GM21576 (cell line): ENCODE measurements at regions not wholly inside any gene's neighbourhood (a gene's known extent, or its start where the extent isn't known, plus 50 kb on each side); places are given as distances from the start of the nearest gene placed in this dataset.

Experiments used
- ATAC-seq: cut with Tn5 transposase; IDR thresholded peaks from one replicate; pipeline ENCODE4 v1.9.1; 2021; ENCODE audit warnings: mild to moderate bottlenecking, moderate library complexity; ENCODE audit not compliant: unreplicated experiment

DNA sequence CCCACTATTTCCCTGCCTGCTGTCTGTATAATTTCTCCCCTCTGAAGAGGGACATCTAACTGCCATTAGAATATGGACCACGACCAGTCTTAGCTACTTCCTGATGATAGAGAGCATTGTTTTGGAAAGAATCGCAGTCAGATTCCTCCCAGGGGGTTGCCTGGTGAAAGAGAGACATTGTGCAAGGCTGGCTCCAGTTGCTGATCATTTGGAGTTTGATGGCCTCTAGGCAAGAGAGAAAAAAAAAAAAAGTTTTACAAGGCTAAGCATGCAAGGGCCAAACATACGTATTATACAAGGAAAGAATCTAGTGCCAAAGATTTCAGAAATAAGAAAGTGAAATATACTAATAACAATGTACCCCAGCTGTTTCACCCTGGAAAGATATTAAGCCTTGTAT lies 182.2 kb downstream of the CMPK2 start:
- no peak for ATAC-seq

DNA sequence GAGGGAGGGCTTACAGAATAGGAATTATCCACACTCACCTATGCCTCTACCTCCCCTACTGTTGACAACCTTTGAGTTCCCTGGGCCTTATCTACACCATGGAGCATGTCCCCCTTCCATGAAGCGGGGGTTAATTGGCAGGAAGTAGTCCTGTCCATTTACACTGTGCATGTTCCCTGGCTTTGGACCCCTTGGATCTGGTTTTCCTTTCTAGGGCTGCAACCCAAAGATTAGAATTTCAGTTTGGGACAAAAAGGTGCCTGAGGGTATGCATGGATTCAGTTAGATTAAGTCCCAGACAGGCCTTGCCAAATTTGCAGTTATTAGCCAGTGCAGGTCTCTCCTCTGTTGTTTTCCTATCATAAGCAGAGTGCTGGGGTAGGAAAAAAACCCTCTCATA lies 180.3 kb downstream of the CMPK2 start:
- ATAC-seq, result no peak

DNA sequence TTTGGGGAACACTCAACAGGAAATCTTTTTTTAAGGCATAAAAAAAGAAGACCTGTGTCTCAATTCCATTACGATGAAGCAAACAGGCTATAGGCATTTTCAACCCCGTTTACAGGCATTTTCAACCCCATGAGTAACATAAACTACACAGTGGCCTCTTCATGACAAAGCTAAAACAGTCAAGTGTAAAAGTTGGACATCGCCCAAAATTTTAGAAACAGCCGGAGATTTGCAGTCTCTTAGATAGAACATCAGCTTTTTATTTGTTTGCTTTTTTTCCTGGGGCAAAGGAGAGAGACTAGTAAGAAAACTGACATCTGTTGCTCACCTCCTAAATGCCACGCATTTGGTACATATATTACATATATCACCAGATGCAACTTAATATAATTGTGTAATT lies 173.7 kb downstream of the CMPK2 start:
- ATAC-seq, result no peak

DNA sequence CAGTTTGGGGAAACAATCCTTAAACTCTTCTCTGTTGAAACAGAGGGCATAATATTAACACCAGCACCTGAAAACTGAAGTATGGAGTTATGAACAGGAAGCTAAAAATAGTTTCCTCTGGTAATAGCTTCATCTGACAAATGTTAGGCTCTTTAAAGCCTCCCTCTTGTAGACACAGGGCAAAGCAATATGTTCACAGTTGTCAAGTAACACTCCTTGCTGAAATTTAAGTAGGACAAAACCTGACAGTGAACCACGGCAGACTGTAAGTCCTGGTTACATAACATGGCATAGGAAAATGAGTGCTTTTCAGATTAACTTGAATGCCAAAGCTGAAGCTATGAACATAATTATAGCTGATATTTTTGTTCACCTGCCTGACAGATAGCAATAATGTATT lies 172.9 kb downstream of the CMPK2 start:
- no peak for ATAC-seq

DNA sequence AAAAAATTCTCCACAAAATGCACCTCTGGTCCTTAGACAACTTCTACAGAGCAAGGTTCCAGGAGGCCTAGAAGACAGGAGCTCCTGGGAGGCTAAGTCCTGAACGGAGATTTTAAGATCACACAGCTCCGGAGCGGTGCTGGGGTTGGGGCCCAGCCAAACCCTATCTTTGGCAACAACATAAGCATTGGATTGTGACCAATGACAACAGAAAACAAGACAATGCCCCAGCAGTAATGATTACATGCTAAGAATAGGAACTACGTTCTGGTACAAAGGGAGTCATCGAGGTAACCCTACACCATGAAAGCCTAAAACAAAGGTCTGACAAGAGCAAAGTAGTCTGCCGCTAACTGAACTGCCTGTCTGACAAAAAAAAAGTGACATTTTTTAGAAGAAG lies 171.2 kb downstream of the CMPK2 start:
- no peak for ATAC-seq

DNA sequence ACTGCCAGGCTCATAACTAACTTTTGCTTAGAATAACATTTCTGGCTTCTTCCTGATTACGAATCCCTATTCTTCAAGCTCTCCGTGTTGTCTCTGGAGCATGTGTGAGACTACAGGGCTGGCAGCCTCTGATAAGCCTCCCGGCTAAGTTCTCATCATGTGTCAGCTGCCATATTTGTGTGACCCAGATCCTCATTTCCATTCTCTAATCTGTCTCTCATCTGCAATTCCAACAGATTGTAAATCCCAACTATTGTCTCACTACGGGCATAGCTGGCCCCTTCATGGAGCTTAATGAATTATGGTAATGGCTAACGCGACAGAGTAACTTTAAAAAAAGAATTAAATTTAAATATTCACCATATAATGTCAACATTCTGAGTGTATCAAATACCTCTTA lies 165.4 kb downstream of the CMPK2 start:
- ATAC-seq, result no peak

DNA sequence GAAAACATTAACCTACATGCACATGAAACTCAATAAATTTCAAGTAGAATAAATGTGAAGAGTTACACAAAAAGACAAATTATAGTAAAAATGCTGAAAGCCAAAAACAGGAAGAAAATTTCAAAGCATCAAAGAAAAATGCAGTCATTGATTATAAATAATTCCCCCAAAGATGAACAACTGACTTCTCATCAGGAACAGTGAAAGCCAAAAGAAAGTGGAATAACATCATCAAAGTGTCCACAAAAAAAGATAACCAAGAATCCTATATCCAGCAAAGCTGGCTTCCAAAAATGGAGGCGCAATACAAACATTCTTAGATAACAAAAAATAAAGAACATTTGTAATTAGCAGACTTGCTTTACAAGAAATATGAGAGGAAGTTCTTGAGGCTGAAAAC lies 161.6 kb downstream of the CMPK2 start:
- no peak for ATAC-seq

DNA sequence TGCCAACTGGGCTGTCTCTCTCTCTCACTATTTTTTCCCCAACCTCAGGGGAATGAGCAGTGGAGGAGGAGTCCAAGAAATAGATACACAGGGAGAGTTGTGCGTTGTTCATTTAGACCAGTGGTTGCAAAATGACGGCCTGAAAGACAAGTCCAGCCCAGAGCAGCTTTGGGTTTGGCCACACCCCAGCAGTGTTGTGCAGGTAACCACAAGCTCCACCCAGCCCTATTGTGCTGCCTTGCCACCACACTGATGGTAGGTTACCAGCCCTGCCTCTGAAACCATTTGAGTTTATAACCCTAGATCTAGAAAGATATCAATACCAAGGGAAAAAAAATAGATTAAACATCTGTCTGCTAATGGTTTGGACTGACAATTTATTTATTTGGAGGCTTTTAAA lies 144.3 kb downstream of the CMPK2 start:
- ATAC-seq, result no peak

DNA sequence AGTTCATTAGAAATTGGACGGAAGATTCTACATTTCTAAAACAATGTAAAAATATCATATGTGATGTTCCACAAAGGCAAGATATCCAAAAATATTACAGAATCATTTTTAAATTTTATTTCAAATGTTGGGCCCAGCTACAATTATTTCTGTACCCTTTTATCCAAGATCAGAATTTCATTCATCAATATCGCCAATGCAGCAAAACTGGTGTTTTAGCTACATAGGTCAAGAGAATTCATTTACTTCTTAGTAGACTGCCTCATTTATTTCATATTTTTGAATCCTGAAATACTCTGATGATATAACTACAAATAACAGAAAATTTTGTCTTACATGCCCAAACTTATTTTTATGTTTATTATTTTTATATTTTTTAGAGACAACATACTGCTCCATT lies 143.1 kb downstream of the CMPK2 start:
- ATAC-seq, result no peak

DNA sequence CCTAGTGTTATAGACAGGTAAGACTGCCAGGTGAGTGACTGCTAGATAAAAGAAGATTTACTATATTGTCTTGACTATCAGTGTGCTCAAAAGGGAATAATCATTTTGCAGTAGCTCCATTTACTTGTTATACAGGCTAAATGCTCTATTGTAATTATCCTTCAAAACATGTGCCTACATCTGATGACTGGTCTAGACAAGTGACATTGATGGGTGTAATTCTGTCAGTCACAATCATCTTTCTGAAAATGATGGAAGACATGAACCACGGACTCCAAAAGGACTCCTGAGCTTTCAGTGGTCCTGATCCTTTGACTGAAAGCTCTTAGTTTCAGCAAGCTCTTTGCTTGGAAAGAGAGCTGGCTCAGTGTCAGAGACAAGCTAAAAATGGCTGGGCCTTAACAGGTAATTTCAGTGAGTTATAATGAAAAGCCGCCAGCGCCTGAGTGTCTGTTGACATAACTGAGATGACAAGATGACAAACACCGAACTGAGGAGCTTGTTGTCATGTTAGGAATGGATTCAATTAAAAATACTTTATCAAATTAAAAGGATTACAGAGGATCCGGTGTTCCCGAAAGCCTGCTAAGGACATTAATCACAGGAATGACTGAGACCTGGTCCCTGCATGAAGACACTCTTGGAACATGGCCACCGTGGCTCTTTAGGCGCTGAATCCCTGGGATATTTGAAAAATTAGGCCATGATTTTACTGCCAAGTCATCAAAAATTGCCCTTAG lies 141.7 kb downstream of the CMPK2 start:
- no peak for ATAC-seq

DNA sequence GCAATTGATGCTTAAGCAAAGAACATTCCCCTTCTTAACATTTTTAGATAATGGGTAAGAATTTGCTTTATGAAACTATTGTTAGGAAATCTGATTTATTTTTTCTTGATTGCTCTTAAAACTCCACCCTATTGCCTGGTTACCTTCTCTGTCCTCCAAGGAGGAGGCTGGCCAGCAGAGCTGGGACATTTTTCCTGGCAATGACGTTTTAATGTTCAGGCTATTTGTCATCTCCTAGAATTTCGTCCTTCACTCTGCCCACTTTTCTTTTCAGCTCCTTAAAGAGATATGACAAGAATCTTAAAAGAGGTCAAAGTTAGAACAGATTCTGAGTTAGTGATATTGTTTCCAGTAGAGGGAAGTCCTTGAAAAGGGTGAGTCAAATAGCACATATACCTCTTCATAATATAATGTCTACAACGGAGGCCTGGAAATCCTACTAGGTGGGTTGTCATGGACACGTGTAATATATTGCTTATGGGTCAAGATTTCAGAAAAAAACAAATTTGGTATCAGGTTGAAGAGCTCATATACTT lies 141.0 kb downstream of the CMPK2 start:
- no peak for ATAC-seq

DNA sequence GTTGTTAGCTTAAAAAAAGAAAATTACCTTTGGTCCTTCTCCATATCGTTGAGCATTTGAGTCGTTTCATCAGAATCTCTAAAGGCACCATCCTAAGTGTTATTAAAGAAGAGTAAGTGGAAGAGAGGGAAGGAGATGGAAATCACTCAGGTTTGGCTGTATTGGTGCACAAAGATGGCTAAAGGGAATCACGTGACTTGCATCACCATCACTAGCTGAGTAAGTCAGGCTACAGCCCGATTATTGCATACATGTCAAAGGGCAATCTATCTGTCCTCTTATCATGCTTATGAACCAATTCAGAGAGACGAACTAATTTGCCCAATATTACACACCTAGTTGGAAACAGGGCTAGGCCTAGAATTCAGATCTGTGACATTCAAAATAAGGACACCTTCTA lies 137.6 kb downstream of the CMPK2 start:
- ATAC-seq, result no peak

DNA sequence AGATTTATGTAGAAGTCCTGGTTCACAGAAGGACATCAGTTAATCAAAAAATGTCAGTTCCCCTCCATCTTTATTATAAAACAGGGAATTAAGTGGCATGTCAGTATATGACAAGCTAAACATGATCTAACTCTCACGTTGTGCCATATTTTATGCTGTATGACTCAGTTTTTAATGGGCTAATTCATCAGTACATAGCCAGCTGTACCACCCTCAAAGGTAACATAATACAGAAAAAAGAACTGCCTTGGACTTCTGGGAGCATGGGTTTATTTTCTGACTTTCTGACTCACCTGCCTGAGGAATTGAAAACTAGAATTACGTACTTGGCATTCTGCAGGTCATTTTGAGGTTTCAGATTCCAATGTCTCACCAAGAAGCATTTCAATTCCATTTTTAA lies 135.7 kb downstream of the CMPK2 start:
- no peak for ATAC-seq

DNA sequence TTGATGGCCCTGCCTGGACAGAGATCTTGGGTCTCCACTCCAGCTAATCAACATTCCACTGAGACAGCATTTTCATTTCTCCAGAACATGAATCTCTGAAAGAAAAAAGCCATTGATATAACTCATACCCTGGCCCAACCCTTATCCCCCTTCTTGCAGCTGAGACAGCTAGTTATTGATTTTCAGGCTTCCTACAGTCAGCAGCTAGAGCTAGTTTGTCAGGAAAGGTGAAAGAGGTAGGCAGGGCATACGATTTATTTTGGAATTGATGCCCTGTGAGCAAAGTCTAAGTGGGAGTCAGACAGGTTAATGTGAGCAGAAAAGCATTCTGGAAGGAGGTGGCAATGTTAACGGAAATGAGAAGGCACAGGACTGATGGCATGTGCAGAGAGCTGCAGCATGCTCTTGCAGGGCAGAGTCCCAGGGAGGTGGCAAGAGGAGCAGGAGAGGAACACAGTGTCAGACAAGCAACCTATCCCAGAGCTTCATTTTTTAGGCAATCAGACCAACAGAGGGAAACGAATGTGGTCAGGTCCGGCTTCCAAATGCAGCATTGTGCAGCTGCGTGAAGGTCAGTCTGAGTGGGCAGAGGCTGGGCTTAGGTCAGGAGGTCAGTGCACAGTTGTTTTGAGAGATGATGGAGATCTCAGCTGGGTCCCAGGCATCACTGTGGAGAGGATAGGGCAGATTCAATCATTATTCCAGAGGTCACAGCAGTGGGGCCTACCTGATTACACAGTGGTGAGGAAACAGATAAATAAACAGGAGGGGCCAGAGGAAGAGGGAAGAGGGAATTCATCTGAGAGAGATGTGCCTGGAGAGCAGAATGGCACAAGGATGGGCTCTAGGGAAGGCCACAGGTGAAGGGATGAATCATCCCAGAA lies 134.8 kb downstream of the CMPK2 start:
- no peak for ATAC-seq

DNA sequence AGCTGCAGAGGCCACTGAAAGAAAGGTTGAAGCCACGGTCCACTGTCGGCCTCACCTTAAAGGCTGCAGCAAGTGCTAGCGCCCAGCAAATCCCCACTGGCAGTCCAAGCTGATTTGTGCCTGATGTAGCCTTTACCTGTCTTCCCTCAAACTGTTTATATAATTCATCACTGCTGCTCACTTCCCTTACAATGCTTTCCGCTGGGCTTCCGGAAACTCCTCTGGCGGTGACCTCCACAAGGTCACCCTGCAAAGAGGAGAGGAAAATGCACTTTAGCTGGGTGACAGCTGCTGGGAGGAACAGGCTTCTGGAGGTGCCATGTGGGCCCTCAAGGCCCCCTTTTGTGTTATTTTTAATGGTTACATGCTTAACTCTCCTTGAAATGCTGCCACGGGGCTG lies 126.2 kb downstream of the CMPK2 start:
- no peak for ATAC-seq

DNA sequence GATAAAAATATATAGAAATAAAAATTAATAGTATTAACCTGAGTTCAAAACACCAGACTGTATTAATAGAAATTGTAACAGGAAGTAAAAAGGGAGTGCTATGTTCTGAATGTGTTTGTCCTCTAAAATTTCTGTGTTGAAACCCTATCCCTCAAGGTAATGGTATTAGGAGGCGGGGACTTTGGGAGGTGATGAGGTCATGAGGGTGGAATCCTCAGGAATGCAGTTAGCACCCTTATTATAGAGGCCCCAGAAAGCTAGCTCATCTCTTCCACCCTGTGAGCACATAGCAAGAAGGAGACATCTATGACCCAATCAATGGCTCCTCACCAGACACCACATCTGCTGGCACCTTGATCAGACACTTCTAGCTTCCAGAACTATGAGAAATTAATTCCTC lies 124.5 kb downstream of the CMPK2 start:
- no peak for ATAC-seq

DNA sequence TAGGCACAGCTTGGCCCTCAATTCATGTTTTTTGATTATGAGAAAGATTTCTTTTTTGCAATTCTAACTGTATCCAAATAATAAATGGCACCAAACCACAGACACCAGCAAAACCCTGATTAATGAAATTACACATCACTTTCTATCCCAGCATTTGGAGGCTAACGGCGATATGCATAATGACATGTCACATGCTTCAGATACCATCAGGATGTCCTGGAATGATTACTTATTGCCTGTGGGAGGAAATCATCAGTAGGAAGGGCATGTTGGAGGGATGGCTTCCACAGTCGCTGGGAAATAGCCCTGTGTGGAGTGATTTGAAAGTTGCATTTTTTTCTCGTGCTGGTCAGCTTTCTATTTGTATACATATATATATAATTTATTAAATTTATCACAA lies 121.7 kb downstream of the CMPK2 start:
- ATAC-seq, result no peak

DNA sequence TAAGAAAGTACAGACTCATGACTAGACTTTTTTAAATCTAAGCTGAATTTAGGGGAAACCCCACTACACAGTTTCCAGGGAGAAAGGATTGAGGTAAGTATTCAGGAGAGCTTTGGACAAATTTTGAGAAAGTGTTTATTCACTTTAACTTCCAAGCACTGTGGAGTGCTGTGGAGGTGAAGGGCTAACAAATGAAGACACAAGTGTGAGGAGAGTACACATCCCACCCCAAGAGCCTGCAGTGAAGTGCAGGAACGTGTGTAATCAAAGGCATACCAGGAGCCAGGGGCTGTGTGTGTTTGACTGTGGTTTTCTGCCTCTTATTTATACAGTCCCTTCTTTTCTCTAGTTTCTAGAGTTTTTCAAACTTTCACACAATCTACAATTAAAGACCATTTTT lies 118.3 kb downstream of the CMPK2 start:
- ATAC-seq, result no peak

DNA sequence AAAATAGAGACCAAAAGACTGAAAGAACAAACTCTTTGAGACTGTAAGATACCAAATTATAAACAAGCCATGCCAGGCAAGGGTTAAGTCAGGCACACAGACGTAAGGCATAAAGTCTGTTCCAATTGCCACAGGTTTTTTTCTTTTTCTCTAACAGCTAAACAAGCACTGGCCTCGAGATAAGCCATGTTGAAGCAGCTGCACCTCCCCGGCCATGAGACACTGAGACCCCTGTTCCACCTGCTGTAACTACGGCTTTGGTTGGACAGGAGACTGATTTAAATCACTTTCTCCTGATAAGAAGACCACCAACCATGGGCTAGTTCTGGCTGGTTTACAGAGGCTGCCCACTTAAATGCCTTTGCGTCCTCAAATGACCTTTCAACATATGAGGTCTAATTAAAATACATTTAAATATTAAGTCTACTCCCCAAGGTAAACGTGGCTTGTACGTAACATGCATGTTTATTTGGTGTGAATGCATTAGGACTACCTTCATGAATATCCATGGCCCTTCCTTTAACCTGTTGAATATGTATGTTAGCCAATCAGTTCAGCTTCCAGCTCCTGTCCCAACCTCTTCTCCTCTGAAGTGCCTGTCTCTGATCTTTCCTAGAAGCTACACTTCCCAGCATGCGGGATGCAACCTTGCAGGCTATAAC lies 117.2 kb downstream of the CMPK2 start:
- no peak for ATAC-seq

DNA sequence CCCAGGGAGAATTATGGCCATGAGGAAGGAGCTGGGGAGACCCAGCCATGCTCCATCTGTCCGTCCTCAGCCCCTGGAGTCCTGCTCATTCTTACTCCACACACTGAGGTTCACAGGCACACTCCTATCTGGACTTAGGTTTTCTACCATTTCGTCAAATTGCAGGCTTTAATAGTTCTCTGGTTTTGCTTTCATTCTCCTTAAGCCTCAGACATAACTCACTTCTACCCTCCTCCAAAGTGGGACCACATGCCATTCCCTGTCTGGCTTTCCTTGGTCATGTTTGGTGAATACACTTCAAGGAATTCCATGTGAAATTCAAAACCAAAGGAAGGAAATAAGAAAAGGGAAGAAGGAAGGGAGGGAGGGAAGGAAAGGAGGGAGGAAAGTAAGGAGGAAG lies 115.7 kb downstream of the CMPK2 start:
- no peak for ATAC-seq

DNA sequence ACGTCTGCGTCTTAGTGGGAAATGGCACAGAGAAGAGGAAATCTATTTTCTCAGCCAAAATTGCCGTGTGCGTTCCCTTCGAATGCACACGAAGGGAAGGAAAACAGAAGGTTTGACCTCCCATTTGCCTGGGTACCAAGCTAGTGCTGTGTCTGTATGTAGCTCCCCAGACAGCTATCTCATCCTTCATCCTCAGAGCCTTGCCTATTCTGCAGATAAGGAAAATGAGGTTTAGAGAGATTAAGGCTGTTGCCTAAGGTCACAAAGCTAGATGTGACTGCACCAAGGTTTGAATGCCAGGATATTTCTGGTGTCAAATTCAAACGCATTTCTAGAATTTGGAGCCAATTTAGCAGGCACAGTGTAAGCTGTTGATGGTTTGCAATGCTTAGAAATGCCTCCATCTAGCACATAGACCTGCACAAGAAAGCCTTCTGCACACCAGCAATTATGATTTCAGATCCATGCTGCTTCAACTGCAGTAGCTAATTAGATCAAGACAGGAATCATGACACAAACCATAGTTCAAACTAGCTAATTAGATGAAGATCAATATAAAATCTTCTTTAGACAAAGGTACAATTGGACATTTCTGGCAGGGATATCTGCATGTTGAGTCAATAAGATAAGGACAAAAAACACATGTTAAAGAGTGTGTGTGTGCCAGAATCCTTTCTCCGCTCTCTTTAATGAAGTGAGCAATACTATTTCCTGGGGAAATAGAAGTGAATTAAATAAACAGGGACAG lies 115.1 kb downstream of the CMPK2 start:
- no peak for ATAC-seq
